ENCODE measurements at regions not wholly inside any gene's neighbourhood (a gene's known extent, or its start where the extent isn't known, plus 50 kb on each side); places are given as distances from the start of the nearest gene placed in this dataset.
"Not testable (repeated sequence)": the region's sequence is repeated elsewhere in the genome, so short reads cannot be mapped to it uniquely, and the experiment has no call there.

DNA sequence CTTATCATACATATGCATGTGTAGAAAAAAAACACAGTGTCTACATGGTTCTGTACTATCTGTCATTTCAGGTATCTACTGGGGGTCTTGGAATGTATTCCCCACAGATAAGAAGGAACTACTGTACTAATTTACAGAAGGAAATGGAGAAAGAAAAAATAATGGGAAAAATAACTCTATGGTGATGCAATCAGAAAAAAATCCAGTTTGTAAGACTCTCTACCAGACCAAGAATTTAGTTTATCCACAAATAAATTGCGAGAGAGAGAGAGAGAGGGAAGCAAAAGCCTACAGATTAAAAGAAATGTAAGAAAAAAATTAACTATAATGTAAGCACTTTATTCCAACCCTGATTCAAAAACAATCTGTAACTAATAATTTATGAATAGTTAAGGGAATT is 708.6 kb upstream of the ZNF608 start:
- Histone ChIP-seq H3K27me3 (ENCODE audit: control insufficient read depth in 1 of 2, insufficient read depth in 2 of 2, low read length in 2 of 2) (no peaks in the 10 kb centered on the region), H3K27ac (ENCODE audit: low read depth in 2 of 2, low read length in 1 of 2) (no peak overlapping the region), H3K4me1 (ENCODE audit: control insufficient read depth in 2 of 2, insufficient read depth in 2 of 2, low read length in 1 of 2) (no peaks in the 10 kb centered on the region), H3K4me3 (ENCODE audit: low read depth in 1 of 2, low read length in 2 of 2) (no peak overlapping the region), H3K9me3 (ENCODE audit: control insufficient read depth in 2 of 2, insufficient read depth in 1 of 2, low read depth in 1 of 2, low read length in 1 of 2) (no peaks in the 10 kb centered on the region), H3K36me3 (ENCODE audit: control insufficient read depth in 2 of 2, insufficient read depth in 2 of 2, low read length in 1 of 2) (no peaks in the 10 kb centered on the region)
- WGBS, 2 donors = 62 to 67% methylated on average over 1 of the region's 1 CpG

DNA sequence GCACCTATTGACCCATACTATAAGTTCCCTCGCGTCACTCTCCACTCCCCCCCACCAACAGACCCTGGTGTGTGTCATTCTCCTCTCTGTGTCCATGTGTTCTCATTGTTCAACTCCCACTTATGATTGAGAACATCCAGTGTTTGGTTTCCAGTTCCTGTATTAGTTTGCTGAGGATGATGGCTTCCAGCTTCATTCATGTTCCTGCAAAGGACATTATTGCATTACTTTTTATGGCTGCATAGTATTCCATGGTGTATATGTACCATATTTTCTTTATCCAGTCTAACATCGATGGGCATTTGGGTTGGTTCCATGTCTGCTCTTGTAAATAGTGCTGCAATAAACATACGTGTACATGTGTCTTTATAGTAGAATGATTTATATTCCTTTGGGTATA is 709.6 kb upstream of the ZNF608 start:
- not testable (repeated sequence) for H3K36me3 ChIP-seq (ENCODE audit: control insufficient read depth in 2 of 2, insufficient read depth in 2 of 2, low read length in 1 of 2); H3K27ac ChIP-seq (ENCODE audit: low read depth in 2 of 2, low read length in 1 of 2); H3K9me3 ChIP-seq (ENCODE audit: control insufficient read depth in 2 of 2, insufficient read depth in 1 of 2, low read depth in 1 of 2, low read length in 1 of 2); H3K4me3 ChIP-seq (ENCODE audit: low read depth in 1 of 2, low read length in 2 of 2); H3K4me1 ChIP-seq (ENCODE audit: control insufficient read depth in 2 of 2, insufficient read depth in 2 of 2, low read length in 1 of 2); H3K27me3 ChIP-seq (ENCODE audit: control insufficient read depth in 1 of 2, insufficient read depth in 2 of 2, low read length in 2 of 2)
- 94 to 97% methylated on average over 4 of the region's 4 CpGs for WGBS, 2 donors

DNA sequence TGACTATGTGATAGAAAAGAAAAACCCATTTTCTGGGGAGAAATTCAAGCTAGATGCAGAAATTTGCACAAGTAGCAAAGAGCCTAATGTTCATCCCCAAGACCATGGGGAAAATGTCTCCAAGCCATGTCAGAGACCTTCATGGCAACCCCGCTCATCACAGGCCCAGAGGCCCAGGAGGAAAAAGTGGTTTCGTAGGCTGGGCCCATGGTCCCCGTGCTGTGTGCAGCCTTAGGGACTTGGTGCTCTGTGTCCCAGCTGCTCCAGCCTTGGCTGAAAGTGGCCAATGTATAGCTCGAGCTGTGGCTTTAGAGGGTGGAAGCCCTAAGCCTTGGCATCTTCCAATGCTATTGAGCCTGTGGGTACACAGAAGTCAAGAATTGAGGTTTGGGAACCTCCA is 711.2 kb upstream of the ZNF608 start:
- Histone ChIP-seq H3K9me3 (ENCODE audit: control insufficient read depth in 2 of 2, insufficient read depth in 1 of 2, low read depth in 1 of 2, low read length in 1 of 2) (no peaks in the 10 kb centered on the region), H3K4me3 (ENCODE audit: low read depth in 1 of 2, low read length in 2 of 2) (no peak overlapping the region), H3K27me3 (ENCODE audit: control insufficient read depth in 1 of 2, insufficient read depth in 2 of 2, low read length in 2 of 2) (no peaks in the 10 kb centered on the region), H3K27ac (ENCODE audit: low read depth in 2 of 2, low read length in 1 of 2) (no peak overlapping the region), H3K4me1 (ENCODE audit: control insufficient read depth in 2 of 2, insufficient read depth in 2 of 2, low read length in 1 of 2) (no peaks in the 10 kb centered on the region), H3K36me3 (ENCODE audit: control insufficient read depth in 2 of 2, insufficient read depth in 2 of 2, low read length in 1 of 2) (no peaks in the 10 kb centered on the region)
- whole genome bisulfite sequencing, 2 donors = 79 to 97% methylated on average over 4 of the region's 4 CpGs

DNA sequence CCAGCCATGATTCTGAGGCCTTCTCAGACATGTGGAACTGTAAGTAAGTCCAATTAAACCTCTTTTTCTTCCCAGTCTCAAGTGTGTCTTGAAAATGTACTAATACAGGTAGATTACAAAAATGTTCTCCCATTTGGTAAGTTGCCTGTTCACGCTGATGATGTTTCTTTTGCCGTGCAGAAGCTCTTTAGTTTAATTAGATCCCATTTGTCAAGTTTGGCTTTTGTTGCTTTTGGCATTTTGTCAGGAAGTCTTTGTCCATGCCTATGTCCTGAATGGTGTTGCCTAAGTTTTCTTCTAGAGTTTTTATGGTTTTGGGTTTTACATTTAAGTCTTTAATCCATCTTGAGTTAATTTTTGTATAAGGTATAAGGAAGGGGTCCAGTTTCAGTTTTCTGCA is 712.5 kb upstream of the ZNF608 start:
- not testable (repeated sequence) for H3K4me3 ChIP-seq (ENCODE audit: low read depth in 1 of 2, low read length in 2 of 2); H3K4me1 ChIP-seq (ENCODE audit: control insufficient read depth in 2 of 2, insufficient read depth in 2 of 2, low read length in 1 of 2); H3K27ac ChIP-seq (ENCODE audit: low read depth in 2 of 2, low read length in 1 of 2); H3K36me3 ChIP-seq (ENCODE audit: control insufficient read depth in 2 of 2, insufficient read depth in 2 of 2, low read length in 1 of 2); H3K27me3 ChIP-seq (ENCODE audit: control insufficient read depth in 1 of 2, insufficient read depth in 2 of 2, low read length in 2 of 2); H3K9me3 ChIP-seq (ENCODE audit: control insufficient read depth in 2 of 2, insufficient read depth in 1 of 2, low read depth in 1 of 2, low read length in 1 of 2)
- 80 to 88% methylated on average over 2 of the region's 2 CpGs for WGBS, 2 donors

DNA sequence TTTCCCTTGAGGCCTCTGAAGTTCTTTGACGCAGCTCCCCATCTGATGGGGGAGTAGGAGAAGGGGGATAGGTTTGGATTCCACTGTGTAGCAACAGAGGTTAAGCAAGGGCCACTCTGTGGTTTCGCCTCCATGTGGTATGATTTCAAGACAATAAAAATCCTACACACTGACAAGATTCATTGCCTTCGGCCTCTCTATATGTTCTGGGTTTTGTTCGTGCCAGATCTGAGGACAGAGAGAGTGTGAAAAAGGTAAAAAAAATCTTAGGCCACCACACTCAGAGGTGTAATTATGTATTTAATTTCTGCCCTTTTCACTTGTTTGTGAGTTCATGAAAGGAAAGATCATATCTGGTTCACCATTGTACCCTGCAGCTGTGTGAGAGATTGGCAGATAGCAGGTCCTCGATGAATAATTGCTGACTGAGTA is 715.2 kb upstream of the ZNF608 start:
- Histone ChIP-seq H3K4me3 (ENCODE audit: low read depth in 1 of 2, low read length in 2 of 2) (no peak overlapping the region), H3K36me3 (ENCODE audit: control insufficient read depth in 2 of 2, insufficient read depth in 2 of 2, low read length in 1 of 2) (no peaks in the 10 kb centered on the region), H3K4me1 (ENCODE audit: control insufficient read depth in 2 of 2, insufficient read depth in 2 of 2, low read length in 1 of 2) (no peaks in the 10 kb centered on the region), H3K27ac (ENCODE audit: low read depth in 2 of 2, low read length in 1 of 2) (no peak overlapping the region), H3K27me3 (ENCODE audit: control insufficient read depth in 1 of 2, insufficient read depth in 2 of 2, low read length in 2 of 2) (no peaks in the 10 kb centered on the region), H3K9me3 (ENCODE audit: control insufficient read depth in 2 of 2, insufficient read depth in 1 of 2, low read depth in 1 of 2, low read length in 1 of 2) (no peaks in the 10 kb centered on the region)
- WGBS, 2 donors = 84 to 86% methylated on average over 5 of the region's 5 CpGs

DNA sequence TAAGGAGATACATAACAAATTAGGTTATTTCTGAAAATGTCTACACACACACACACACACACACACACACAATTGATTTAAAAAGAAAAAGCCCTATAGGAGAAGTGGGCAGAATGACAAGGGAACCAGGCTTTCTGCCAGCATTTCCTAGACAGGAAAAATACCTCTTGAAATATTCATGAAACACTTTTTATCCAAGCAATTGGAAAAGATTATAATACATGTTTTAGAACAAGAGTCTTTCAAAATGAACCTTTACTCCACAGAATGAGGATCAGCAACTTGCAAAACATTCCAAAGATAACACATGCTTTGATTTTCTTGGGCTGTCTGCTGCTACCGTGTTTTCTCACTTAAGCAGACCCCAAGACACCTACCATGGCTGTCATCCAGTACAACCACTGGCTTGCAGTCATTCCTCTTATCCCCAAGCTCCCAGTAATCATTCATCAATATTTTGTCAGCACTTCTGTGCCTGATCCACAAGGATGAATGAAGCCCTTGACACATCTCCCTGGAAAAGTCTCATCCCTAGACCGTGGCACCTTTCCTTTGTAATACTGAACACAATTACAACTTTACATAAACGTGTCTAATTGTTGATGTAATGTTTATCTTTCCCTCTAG is 717.1 kb upstream of the ZNF608 start:
- Histone ChIP-seq H3K36me3 (ENCODE audit: control insufficient read depth in 2 of 2, insufficient read depth in 2 of 2, low read length in 1 of 2) (no peaks in the 10 kb centered on the region), H3K27ac (ENCODE audit: low read depth in 2 of 2, low read length in 1 of 2) (no peak overlapping the region), H3K4me1 (ENCODE audit: control insufficient read depth in 2 of 2, insufficient read depth in 2 of 2, low read length in 1 of 2) (no peaks in the 10 kb centered on the region), H3K4me3 (ENCODE audit: low read depth in 1 of 2, low read length in 2 of 2) (no peak overlapping the region), H3K9me3 (ENCODE audit: control insufficient read depth in 2 of 2, insufficient read depth in 1 of 2, low read depth in 1 of 2, low read length in 1 of 2) (no peaks in the 10 kb centered on the region), H3K27me3 (ENCODE audit: control insufficient read depth in 1 of 2, insufficient read depth in 2 of 2, low read length in 2 of 2) (no peaks in the 10 kb centered on the region)
- WGBS, 2 donors = 56 to 67% methylated on average over 3 of the region's 3 CpGs

DNA sequence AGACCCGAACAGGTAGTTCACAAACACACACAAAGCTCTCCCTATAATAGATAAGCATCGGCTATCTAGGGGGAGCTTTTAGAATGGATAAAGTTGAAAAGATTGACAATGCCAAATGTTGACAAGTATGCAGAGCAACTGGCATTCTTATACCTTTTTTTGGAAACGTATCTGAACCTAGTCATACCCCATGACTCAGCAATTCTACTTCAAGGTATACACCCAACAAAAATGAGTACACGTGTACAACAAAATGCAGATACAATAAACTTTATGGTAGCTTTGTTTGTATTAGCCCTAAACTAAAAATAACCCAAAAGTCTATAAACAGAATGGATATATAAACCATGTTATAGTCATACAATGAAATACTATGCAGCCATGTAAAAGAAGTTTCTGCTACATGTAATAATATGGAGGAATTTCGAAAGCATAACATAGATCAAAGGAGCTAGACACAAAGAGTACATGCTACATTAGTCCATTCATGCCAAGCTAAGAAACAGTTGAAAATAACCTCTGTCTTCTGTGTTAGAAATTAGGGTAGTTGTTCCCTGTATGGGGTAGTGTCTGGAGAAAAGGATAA is 718.5 kb upstream of the ZNF608 start:
- 79 to 80% methylated on average over 5 of the region's 5 CpGs for WGBS, 2 donors
- no peak overlapping the region for H3K4me3 ChIP-seq (ENCODE audit: low read depth in 1 of 2, low read length in 2 of 2)

DNA sequence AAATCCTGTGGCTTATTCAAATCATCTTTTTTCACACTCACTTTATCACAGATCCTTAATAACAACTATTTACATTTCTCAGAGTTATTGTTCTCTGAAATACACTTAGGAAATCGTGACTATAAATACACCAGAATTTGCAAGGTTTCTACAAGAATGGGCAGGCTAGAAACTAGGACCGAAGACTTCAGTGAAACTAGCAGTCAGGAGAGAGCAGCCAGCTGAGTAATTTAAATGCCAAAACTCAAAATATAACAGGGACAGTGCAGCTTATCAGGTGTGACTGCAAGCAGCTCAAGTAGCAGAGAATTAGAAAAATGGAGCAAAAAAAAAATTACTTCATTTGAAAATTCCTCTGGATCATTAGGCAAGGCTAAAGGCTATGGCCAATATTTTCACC is 719.3 kb upstream of the ZNF608 start:
- no peak overlapping the region for H3K4me3 ChIP-seq (ENCODE audit: low read depth in 1 of 2, low read length in 2 of 2)
- H3K27ac ChIP-seq (ENCODE audit: low read depth in 2 of 2, low read length in 1 of 2) = no peak overlapping the region
- no peaks in the 10 kb centered on the region for H3K27me3 ChIP-seq (ENCODE audit: control insufficient read depth in 1 of 2, insufficient read depth in 2 of 2, low read length in 2 of 2)
- H3K36me3 ChIP-seq (ENCODE audit: control insufficient read depth in 2 of 2, insufficient read depth in 2 of 2, low read length in 1 of 2) = no peaks in the 10 kb centered on the region
- H3K4me1 ChIP-seq (ENCODE audit: control insufficient read depth in 2 of 2, insufficient read depth in 2 of 2, low read length in 1 of 2) = no peaks in the 10 kb centered on the region
- H3K9me3 ChIP-seq (ENCODE audit: control insufficient read depth in 2 of 2, insufficient read depth in 1 of 2, low read depth in 1 of 2, low read length in 1 of 2) = no peaks in the 10 kb centered on the region
- WGBS, 2 donors = 34 to 45% methylated on average over 2 of the region's 2 CpGs

More for the DNA sequence above, 718.5 kb upstream of the ZNF608 start:
- H3K27ac ChIP-seq (ENCODE audit: low read depth in 2 of 2, low read length in 1 of 2) = no peak overlapping the region
- H3K36me3 ChIP-seq (ENCODE audit: control insufficient read depth in 2 of 2, insufficient read depth in 2 of 2, low read length in 1 of 2) = no peaks in the 10 kb centered on the region
- H3K27me3 ChIP-seq (ENCODE audit: control insufficient read depth in 1 of 2, insufficient read depth in 2 of 2, low read length in 2 of 2) = no peaks in the 10 kb centered on the region
- no peaks in the 10 kb centered on the region for H3K4me1 ChIP-seq (ENCODE audit: control insufficient read depth in 2 of 2, insufficient read depth in 2 of 2, low read length in 1 of 2)
- no peaks in the 10 kb centered on the region for H3K9me3 ChIP-seq (ENCODE audit: control insufficient read depth in 2 of 2, insufficient read depth in 1 of 2, low read depth in 1 of 2, low read length in 1 of 2)

DNA sequence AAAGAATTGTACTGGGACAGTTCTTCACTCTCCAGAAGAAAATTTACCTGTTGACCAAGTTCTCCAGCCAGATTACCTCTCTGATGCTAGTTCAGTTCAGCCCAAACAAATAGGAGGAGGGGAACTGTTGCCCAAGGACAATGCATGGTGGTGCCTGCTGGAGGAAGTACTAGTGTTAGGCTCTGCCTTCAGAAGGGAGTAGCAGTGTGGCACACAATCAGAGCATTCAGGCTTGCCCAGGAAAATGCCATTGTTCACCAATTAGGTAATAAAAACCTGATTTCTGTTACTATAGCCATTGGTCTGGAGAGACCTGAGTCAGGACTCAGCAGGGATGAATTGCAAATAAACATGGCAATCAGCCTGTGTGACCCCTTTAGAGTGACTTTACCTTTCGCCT is 720.8 kb upstream of the ZNF608 start:
- Histone ChIP-seq H3K36me3 (ENCODE audit: control insufficient read depth in 2 of 2, insufficient read depth in 2 of 2, low read length in 1 of 2) (no peaks in the 10 kb centered on the region), H3K4me3 (ENCODE audit: low read depth in 1 of 2, low read length in 2 of 2) (no peak overlapping the region), H3K27ac (ENCODE audit: low read depth in 2 of 2, low read length in 1 of 2) (no peak overlapping the region), H3K9me3 (ENCODE audit: control insufficient read depth in 2 of 2, insufficient read depth in 1 of 2, low read depth in 1 of 2, low read length in 1 of 2) (no peaks in the 10 kb centered on the region), H3K27me3 (ENCODE audit: control insufficient read depth in 1 of 2, insufficient read depth in 2 of 2, low read length in 2 of 2) (no peaks in the 10 kb centered on the region), H3K4me1 (ENCODE audit: control insufficient read depth in 2 of 2, insufficient read depth in 2 of 2, low read length in 1 of 2) (no peaks in the 10 kb centered on the region)
- 96 to 98% methylated on average over 1 of the region's 1 CpG for WGBS, 2 donors

DNA sequence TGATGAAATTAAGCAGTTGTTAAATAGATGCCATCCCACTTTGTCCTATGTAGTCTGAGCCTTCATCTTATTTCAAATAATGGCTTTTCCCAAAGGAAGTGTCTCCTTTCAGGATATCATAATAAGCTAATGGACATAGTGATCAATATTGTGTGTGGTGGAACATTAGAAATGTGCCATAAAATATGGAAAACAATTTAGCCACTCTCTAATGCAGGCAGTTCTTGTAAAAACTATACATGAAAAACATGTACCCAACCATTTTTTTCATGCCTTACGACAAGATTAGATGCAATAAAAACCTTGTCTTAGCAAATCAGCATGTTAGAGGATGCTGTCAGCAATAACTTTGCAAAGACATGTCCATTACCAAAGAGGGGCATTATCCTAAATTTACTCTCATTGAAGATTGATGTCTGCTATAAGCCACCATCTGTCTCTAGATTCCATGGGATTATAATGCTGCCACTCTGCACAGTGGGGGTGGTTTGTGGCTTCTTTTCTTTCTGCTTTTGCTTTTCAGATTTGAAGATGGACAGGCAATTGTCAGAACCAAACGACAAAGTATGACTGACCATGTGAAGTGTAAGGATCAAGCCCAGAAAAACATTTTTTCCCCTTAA is 724.0 kb upstream of the ZNF608 start:
- H3K27me3 ChIP-seq (ENCODE audit: control insufficient read depth in 1 of 2, insufficient read depth in 2 of 2, low read length in 2 of 2) = no peaks in the 10 kb centered on the region
- H3K4me3 ChIP-seq (ENCODE audit: low read depth in 1 of 2, low read length in 2 of 2) = no peak overlapping the region
- H3K36me3 ChIP-seq (ENCODE audit: control insufficient read depth in 2 of 2, insufficient read depth in 2 of 2, low read length in 1 of 2) = no peaks in the 10 kb centered on the region
- 78 to 81% methylated on average over 2 of the region's 2 CpGs for whole genome bisulfite sequencing, 2 donors
- H3K27ac ChIP-seq (ENCODE audit: low read depth in 2 of 2, low read length in 1 of 2) = no peak overlapping the region
- H3K4me1 ChIP-seq (ENCODE audit: control insufficient read depth in 2 of 2, insufficient read depth in 2 of 2, low read length in 1 of 2) = no peaks in the 10 kb centered on the region
- no peaks in the 10 kb centered on the region for H3K9me3 ChIP-seq (ENCODE audit: control insufficient read depth in 2 of 2, insufficient read depth in 1 of 2, low read depth in 1 of 2, low read length in 1 of 2)

Measured in esophagus (tissue), 2 donors.